Hepatocyte (in vitro differentiated cells): ENCODE measurements at regions not wholly inside any gene's neighbourhood (a gene's known extent, or its start where the extent isn't known, plus 50 kb on each side); places are given as distances from the start of the nearest gene placed in this dataset.

ENCODE experiments used
- CTCF ChIP-seq: fragments of 200-600 bp; sonication (generic); IDR thresholded peaks from 2 replicates; pipeline ENCODE4 v1.5.1; 2016; ENCODE audit warnings: antibody characterized with exemption, mild to moderate bottlenecking; ENCODE audit not compliant: poor library complexity
- EZH2 ChIP-seq: fragments of 200-600 bp; sonication (generic); IDR thresholded peaks from 2 replicates; pipeline ENCODE4 v1.6.1; 2016; ENCODE audit warnings: antibody characterized with exemption, mild to moderate bottlenecking, borderline replicate concordance

- TF ChIP-seq CTCF (no peak), EZH2 (no peak)
These were observed 129.7 kb upstream of the MYCN start for GRCh38 chr2:15810477-15811150.
